Islet precursor cell (in vitro differentiated cells): ENCODE measurements at regions not wholly inside any gene's neighbourhood (a gene's known extent, or its start where the extent isn't known, plus 50 kb on each side); places are given as distances from the start of the nearest gene placed in this dataset.

Experiments used
- DNase-seq: peaks from one replicate; pipeline ENCODE4 v3.0.0-alpha.2; 2018

DNA sequence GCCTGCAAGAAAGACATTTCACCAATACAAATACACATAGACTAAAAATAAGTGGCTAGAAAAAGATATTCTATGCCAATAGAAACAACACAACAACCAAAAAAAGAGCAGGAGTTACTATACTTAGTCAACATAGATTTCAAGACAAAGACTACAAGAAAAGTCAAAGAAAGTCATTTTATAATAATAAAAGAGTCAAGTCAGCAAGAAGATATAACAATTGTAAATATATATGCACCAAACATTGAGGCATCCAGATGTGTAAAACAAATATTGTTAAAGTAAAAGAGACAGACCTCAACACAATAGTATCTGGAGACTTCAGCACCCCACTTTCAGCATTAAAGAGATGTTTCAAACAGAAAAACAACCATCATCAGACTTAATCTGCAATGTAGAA lies 104.6 kb downstream of the AMY1C start:
- DNase-seq, result no peak

DNA sequence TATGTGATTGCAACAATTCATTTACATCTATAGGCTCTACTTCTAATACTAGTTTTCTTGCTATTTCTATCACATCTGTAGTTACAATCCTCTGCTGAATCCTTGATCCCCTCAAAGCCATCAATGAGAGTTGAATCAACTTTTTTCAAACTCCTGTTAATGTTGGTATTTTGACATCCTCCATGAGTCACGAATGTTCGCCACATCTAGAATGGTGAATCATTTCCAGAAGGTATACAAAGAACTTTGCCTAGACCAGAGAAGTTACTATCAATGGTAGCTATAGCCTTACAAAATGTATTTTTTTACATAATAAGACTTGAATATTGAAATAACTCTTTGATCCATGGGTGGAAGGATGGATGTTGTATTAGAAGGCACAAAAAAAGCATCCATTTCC lies 110.0 kb downstream of the AMY1C start:
- DNase-seq, result no peak

DNA sequence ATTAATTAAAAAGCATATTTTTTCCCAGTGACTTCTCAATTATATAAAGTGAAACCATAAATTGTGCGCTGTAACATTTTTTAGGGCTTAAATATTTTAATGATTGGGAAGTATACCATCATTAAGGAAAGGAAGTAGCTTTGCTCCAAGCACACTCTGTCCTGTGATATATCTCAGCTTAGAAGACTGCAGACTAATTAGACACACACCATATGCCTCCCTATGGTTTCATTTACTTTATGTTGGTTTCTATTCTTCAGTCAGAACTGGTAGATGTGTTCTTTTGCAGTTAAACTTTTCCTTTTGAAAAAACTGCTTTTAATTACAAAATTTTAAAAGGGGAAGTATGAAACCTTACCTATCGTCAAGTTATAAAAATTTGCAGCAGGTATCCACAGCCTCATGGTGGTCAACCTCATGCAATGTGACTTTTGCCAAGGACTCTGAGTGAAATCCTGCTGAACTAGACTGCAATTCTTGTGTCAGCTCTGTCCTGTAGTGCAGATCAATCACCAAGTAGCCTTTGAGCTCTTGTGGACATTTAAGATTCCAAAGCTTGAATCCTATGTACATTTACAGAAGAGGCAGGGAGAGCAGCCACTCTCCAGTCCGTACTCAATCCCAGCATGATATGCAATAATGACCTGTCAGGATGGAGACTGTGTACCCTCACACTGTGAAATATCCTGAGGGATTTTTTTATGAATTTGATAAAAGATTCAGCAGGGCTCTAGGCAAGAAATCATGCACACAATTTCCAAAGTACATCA lies 149.1 kb downstream of the AMY1C start:
- no peak for DNase-seq

DNA sequence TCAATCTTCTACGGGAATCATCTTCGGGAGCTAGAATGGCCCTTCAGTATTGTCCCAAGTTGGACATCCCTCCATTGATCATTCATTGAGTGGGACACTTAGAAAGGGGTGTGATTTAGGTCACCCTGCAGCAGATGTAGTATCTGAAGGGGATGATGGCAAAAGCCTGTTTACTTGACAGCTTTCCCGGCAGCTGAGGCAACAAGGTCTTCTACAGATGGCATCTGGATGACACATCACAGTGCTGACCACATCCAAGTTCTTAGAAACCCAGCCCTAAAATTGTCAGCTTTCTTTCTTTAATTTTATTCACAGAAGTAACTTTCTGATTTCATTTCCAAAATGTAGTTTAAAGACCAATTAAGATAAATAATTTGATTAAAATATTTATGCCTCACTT lies 150.3 kb downstream of the AMY1C start:
- no peak for DNase-seq

DNA sequence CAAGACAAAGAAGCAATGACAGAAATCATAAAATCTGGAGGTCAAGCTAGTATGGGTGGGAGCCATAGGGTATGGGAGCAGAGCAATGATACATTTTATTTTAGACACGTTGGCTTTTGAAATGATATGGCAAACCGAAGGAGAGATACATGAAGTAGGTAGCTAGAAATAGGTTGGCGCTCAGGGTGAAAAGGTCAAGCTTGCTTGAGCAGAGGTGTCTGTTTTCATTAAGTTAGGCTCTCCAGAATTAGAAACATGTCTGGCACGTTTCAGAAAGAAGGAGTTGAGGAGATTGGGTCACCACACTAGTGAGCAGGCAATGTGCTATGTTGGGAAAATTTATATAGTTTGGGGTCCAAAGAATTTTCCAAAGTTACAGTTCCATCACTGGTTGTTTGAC lies 151.4 kb downstream of the AMY1C start:
- DNase-seq, result no peak

DNA sequence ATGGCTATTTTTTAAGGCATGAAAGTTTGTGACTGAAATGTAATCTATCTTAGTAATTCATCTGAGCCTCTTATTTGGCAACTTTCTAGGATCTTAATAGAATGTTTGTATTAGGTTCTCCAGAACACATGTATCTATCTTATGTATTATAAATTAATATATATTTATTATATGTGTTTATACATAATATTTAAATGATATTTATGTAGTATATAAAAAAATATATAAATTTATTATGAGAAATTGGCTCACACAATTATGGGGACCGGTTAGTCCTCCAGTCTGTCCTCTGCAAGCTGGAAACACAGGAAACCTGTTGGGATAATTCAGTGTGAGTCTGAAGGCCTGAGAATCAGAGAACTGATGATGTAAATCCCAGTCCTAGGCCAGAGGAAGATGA lies 155.7 kb downstream of the AMY1C start:
- no peak for DNase-seq

DNA sequence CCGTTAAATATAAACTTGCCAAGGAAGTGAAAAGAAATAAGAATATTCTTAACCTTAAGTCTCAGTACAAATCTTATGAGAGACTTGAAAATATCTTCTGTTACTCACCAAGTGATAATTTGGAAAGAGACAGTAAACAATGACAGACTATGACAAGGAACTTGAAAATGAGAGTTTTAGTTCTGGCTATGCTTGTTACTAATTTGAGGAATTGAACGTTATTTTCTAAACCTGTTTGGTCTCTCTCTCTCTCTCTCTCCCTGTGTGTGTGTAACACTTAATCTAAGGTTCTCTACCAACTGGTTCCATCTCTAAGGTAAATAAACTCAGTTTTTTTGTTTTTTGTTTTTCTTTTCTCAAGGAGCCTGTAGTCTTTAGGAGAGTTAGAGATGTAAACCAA lies 161.8 kb downstream of the AMY1C start:
- no peak for DNase-seq

DNA sequence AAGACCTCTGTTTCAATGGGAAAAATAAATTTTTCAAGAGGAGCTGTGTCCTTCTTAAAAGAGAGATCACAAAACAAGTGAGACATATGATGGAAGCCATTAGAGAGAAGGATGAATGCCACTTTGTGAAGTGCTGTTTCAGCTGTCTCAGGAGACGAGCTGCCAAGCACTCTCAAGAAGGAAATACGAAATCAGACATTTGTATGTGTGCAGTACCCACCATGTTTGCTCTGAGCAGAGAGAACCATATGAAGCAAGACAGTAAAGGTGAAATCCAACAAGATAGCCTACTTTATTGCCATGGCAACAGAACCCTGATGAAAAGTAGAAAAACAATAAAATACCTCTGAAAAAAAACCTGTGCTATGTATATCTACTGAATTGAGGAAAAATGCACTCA lies 168.1 kb downstream of the AMY1C start:
- no peak for DNase-seq

DNA sequence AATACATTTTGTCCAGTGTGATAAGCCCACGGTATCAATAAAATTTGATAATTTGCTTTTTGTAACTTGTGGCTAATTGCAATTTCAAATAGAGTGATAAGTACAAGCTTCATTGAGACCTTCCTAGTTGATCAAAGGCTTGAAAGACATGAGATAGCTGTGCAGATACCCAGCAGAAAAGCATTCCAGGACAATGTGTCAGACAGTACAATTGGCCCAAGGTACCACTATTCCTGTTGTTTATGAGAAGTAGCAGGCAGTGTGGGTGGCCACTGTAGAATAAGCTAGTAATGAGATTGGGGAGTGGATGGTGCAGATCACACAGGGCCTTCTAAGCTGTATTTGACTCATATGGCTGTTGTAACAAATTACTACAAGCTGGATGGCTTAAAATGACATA lies 182.2 kb downstream of the AMY1C start:
- DNase-seq, result peak; percentile 82

DNA sequence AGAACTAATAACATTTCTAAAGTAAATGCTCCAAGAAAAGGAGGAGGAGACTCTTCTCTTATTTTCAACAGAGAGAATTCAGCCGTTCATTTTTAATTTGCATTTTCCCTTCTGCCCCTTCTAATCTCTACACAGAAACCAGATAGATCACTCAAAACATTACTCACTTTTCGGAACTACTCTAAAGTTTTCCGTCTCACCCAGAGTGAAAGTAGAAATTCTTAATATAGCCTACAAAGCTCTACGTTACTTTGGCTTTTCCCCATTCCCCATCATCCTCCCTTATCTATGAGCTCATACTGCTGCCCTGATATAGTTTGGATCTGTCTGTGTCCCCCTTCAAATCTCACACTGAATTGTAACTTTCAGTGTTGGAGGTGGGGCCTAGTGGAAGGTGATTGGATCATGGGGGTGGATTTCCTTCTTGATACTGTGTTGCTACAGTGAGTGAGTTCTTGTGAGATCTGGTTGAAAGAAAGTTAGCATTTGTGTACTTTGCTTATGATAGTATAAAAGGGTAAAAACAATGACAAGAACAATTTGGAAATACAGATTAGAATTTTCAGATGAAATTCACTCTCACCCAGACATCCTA lies 188.2 kb downstream of the AMY1C start:
- no peak for DNase-seq

DNA sequence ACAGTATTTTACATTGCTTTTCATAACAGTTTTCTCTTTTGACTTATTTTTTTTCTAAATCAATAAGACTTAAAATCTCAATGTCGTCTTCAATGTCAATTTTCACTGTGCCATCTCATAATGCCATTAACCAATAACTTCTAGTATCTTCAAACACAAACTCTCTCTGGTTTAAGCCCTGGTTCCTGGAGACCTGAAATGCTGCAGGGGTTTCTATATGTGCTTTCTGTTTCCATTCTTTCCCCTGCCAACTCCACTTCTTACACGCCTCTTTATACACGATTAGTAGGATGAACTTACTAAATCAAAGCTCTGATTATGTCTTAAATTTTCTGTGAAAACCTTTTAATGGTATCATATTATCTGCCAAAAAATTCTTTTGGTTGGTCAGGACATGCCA lies 191.4 kb downstream of the AMY1C start:
- no peak for DNase-seq

DNA sequence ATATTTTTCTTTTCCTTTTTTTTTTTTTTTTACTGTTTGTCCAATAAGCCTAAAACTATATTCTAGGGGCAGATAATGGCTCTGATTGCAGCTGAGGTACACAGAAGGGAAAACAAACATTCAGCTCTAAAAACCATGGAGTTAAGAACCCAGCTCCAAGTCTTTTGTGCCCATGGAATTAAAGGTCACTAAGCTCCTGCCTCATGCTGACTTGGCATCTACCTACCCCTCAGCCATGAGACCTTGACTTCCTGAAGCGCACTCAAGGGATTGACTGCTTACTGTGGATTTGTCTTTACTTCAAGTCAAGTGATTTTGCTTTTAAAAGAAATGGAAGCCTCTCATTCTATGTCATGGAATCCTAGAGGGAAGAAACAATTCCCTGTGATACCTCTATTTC lies 192.3 kb downstream of the AMY1C start:
- no peak for DNase-seq

DNA sequence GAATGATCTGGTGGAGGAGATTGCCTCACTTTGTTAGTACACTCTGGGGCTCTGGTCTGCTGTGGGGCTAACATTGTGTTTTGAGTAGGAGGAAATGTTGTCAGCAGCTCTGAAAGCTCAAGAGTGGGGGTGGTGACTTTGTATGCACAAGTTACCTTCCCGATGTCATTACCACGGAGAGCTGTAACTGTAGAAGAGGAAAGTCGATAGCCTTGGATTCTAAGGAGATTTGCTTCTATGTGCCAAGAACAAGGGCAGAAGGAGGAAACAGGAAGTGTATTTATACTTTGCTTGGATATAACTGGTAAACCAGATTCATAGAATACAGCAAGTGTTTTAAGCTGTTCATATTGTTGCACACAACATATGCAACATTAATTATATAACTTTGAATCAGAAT lies 196.1 kb downstream of the AMY1C start:
- DNase-seq, result no peak

DNA sequence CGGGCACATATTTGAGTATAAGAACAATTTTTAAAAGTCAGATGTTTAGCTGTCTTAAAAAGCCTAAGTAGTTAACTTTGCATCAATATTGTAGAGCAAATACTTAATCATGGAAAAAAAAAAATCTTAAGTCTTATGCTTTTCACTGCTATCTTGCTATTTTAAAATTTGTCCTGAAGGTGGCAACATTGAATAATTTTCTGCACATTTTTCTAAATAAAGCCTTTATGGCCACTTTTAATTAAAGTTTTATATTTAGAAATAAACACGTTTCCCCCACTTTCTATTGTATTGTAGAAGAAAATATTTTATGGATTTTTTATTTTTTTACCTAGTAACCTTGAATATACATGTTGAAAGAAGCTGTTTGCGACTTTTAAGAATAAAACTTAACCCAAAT lies 198.8 kb downstream of the AMY1C start:
- DNase-seq, result no peak

DNA sequence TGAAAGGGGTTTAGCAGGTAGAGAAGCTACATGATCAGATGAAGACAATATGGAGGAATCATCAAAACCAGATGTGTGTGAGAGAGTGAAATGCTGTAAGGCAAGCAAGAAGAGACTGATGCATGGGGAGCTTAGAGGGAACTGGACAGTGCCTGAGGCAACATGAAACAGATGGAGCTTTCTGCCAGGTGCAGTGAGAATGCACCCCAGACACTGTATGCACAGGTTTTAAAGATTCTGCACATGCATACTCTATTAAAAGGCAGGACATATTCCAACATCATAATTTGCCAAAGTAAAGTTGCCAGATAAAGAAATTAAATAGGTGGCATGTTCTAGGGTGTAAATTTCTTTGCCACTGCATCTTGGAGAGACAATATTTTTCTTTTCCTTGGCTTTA lies 200.1 kb downstream of the AMY1C start:
- no peak for DNase-seq

DNA sequence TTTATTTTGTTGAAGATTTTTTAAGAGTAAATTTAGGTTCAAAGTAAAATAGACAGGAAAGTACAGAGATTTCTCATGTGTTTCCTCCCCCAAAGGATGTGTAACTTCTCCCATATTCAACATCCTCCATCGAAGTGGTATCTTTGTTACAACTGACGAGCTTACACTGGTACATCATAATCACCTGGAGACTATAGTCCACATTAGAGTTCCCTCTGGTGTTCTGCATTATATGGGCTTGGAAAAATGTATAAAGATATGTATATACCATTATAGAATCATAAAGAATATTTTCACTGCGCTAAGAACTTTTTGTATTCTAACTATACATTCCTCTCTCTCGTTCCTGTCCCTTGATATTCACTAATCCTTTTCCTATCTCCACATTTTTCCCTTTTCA lies 203.7 kb downstream of the AMY1C start:
- no peak for DNase-seq

DNA sequence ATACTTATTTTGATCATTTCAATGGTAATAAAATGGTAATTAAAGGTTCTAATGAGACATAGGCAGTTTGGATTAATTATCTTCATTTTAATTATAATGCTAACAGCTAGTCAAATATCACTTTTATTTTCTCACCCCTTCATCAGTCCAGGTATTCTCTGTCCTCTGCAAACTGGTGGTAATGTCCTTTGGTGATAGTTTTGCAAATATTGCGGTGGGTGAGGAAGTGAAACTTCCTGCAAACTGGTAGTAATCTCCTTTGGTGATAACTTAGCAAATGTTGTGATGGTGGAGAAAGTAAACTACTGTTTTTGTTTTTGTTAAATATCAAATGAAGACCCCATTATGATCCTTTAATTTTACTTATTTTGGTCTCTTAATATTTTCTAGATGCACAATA lies 209.0 kb downstream of the AMY1C start:
- no peak for DNase-seq

DNA sequence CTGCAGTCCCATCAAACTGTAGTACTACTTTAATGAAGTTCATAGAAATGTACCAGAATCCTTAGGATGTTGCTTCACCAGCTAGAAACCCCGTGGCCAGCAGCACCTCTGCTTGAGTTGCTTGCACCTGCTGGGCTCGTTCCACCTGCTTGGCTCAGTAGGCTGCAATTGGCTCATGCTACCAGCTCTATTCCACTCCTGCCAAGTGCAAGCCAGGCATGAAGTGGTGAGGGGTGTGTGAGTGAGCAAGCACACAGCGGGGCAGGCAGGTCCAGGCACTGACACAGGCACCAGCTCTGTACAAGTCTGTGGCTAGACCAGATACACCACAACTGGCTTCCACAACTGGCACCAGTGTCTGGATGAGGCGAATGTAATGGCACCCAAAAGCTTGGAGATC lies 209.9 kb downstream of the AMY1C start:
- DNase-seq, result no peak

DNA sequence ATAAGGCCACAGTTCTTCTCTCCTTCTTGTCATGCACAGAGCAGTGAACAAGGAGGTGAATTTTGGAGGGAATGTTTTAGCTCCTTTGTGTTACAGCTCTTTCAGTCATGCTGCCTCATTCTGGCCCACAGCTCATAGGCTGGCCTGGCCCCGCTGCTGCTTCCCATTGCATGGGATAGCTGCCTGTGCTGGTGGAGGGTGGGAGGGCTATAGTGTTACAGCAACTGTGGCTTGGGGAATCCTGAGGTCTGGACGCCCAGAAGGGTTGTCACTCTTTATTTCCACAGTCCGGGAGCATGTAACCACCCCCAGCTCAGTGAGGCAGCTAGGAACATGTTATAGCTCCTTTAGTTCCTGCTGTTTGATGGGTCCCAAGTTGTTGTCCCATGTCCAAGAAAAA lies 210.3 kb downstream of the AMY1C start:
- DNase-seq, result no peak

DNA sequence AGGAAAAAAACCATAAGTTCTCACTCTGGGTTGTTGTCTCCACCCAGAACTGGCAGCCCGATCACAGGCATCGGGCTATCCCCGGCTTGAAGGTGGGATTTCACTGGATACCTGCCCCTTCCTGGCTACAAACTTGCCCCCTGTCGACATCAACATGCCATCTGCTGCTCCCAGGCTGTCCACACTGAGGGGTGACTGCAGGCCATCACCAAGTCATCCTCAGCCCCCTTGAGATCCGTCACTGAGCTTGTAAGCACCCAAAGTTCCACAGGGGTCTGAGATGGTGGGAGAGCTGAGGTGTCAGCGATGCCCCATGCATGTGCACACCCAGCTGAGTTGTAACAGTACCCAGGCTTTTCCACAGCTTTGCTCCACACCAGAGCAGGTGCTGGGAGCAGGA lies 211.0 kb downstream of the AMY1C start:
- DNase-seq, result peak; percentile 43

DNA sequence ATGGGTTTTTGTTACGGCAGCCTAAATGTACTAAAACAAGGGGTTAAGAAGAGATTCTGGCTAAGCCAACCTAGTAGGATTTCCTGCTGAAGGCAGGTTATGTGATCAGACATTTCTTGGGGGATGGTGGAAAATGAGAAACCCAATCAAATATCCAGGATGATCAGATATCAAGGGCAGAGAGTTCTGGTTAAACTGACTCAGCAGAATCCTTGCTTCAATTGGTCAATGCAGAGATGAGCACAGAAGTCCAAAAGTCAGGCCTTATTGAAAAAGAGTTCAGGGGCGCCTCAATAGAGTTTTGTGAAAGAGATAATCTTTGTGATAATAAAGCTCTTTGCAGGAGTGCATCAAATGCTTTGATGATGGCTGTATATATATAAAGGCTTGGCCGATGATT lies 237.1 kb downstream of the AMY1C start:
- no peak for DNase-seq

DNA sequence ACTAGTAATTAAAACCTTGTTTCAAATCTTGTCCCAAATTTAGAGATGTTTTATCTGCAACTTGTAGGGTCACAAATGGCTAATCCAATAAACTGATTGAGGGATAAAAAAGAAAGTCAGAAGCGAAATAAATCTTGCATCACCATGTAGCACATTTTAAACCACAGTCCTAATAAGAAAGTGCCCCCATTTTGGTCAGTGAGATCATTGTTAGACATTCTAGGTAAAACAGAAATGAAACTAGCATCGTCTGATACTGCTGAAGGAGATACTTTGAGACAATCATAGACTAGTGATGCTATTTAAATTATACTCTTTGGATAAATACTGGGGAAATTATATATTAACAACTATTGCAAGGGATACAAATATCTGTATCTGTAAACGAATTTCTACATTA lies 247.9 kb downstream of the AMY1C start:
- no peak for DNase-seq

DNA sequence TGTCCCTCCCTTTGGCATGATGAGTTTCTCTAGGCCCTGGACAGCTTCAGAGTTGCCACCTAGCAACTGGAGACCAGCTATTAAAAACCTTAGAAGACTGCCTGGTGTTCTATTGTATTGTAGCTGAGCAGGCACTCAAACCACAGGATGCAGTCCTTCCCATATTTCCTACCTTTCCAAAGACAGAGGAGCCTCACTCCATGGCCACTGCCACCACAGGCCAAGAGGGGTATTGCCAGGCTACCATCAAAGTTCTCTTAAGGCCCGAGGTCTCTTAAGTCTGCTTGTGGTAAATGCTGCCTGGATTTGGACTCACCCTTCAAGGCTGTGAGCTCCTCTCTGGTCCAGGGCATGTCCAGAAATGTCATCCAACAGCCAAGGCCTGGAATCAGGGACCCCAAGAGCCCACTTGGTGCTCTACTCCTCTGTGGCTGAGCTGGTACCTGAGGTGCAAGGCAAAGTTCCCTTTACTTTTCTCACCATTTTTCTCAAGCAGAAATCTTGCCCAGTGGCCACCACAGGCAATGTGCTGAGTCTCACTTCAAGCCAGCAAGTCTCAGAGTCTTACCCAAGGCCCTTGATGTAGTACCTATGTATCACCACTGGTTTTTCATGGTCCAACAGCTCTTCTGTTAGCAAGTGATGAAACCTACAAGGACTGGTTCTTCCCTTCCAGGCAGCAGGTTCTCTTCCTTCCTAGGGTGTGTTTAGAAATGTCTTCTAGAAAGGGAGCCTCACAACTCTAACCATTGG lies 269.4 kb downstream of the AMY1C start:
- peak; percentile 40 for DNase-seq

DNA sequence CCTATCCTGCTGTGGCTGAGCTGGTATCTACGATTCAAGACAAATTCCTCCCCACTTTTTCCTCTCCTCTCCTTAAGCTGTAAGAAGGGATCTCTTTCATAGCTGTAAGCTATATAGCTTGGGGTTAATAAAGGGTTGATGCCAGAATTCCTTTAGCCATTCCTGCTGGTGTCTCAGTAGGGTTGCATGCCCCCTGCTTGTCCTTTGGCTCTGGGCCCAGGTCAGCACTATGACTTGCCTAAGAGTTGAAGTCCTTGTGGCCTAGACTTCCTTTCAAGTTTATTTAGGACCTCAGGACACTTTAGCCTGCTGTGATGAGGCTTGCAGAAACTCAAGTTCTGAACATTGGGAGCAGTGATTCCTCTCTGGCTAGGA lies 270.0 kb downstream of the AMY1C start:
- no peak for DNase-seq
